OCI-LY1 (cell line): ENCODE measurements at regions not wholly inside any gene's neighbourhood (a gene's known extent, or its start where the extent isn't known, plus 50 kb on each side); places are given as distances from the start of the nearest gene placed in this dataset.

ENCODE experiments used
- H2AFZ ChIP-seq: fragments of 200-600 bp; sonication (generic), shearing (Covaris generic); 2 replicates; pipeline ENCODE4 v1.6.0; 2014; ENCODE audit warnings: antibody characterized with exemption, mild to moderate bottlenecking, low read length
- H3F3A ChIP-seq: fragments of 200-600 bp; sonication (generic), shearing (Covaris generic); 2 replicates; pipeline ENCODE4 v1.6.0; 2014; ENCODE audit warnings: mild to moderate bottlenecking, antibody characterized with exemption, low read length, moderate library complexity; ENCODE audit not compliant: insufficient read depth
- H3K27ac ChIP-seq: fragments of 200-600 bp; sonication (generic); 2 replicates; pipeline ENCODE4 v1.5.1; 2014; ENCODE audit warnings: low read length, mixed run types, mild to moderate bottlenecking, low read depth; ENCODE audit not compliant: poor library complexity, severe bottlenecking
- H3K27me3 ChIP-seq: fragments of 200-600 bp; sonication (generic); 2 replicates; pipeline ENCODE4 v1.6.0; 2014; ENCODE audit warnings: antibody characterized with exemption, mild to moderate bottlenecking, low read length, moderate library complexity; ENCODE audit not compliant: insufficient read depth
- H3K36me3 ChIP-seq: fragments of 200-600 bp; sonication (generic); 2 replicates; pipeline ENCODE4 v1.6.1; 2014; ENCODE audit warnings: mild to moderate bottlenecking, antibody characterized with exemption, low read length, moderate library complexity, mixed read lengths; ENCODE audit not compliant: insufficient read depth
- H3K4me1 ChIP-seq: fragments of 200-600 bp; sonication (generic); 2 replicates; pipeline ENCODE4 v1.5.1; 2014; ENCODE audit warnings: mild to moderate bottlenecking, low read length, moderate library complexity; ENCODE audit not compliant: insufficient read depth, severe bottlenecking
- H3K4me2 ChIP-seq: fragments of 200-600 bp; sonication (generic), shearing (Covaris generic); 2 replicates; pipeline ENCODE4 v1.6.1; 2014; ENCODE audit warnings: low read length
- H3K4me3 ChIP-seq: fragments of 200-600 bp; sonication (generic); 2 replicates; pipeline ENCODE4 v1.5.1; 2014; ENCODE audit warnings: low read length, low read depth, mild to moderate bottlenecking, mixed read lengths; ENCODE audit not compliant: poor library complexity, severe bottlenecking
- H3K79me2 ChIP-seq: fragments of 200-600 bp; shearing (Covaris generic); 2 replicates; pipeline ENCODE4 v1.6.1; 2016; ENCODE audit warnings: mixed run types, low read length, mixed read lengths; ENCODE audit not compliant: insufficient read depth
- H3K9ac ChIP-seq: fragments of 200-600 bp; sonication (generic), shearing (Covaris generic); 2 replicates; pipeline ENCODE4 v1.6.1; 2014; ENCODE audit warnings: mild to moderate bottlenecking, low read length, mixed read lengths
- H3K9me2 ChIP-seq: fragments of 200-600 bp; sonication (generic), shearing (Covaris generic); 2 replicates; pipeline ENCODE4 v1.6.1; 2014; ENCODE audit warnings: low read depth, mild to moderate bottlenecking, low read length, mixed read lengths
- H3K9me3 ChIP-seq: fragments of 200-600 bp; shearing (Covaris generic); 2 replicates; pipeline ENCODE4 v1.6.1; 2014; ENCODE audit warnings: low read length, mixed read lengths
- H4K20me1 ChIP-seq: fragments of 200-600 bp; sonication (generic), shearing (Covaris generic); 2 replicates; pipeline ENCODE4 v1.6.0; 2016; ENCODE audit warnings: mild to moderate bottlenecking, low read length; ENCODE audit not compliant: insufficient read depth
- CTCF ChIP-seq: fragments of 200-600 bp; sonication (generic), shearing (Covaris generic); IDR thresholded peaks from 2 replicates; pipeline ENCODE4 v1.5.1; 2017; ENCODE audit warnings: mild to moderate bottlenecking, antibody characterized with exemption, low read length, moderate library complexity, mixed read lengths
- EZH2 ChIP-seq: fragments of 200-600 bp; sonication (generic), shearing (Covaris generic); IDR thresholded peaks from 2 replicates; pipeline ENCODE4 v1.8.0; 2017; ENCODE audit warnings: borderline replicate concordance, mixed run types, mild to moderate bottlenecking, antibody characterized with exemption, low read length, moderate library complexity, mixed read lengths

- H3K9me3 ChIP-seq: no peaks in the 10 kb centered on the region
- no peak overlapping the region for H3K27ac ChIP-seq
- H2AFZ ChIP-seq: no peak overlapping the region
- H3K4me3 ChIP-seq: no peak overlapping the region
- H3K36me3 ChIP-seq: no peaks in the 10 kb centered on the region
- TF ChIP-seq EZH2 (no peak), CTCF (no peak)
- no peaks in the 10 kb centered on the region for H3F3A ChIP-seq
- no peaks in the 10 kb centered on the region for H3K9me2 ChIP-seq
- no peak overlapping the region for H3K9ac ChIP-seq
- H4K20me1 ChIP-seq: no peaks in the 10 kb centered on the region
- H3K79me2 ChIP-seq: no peaks in the 10 kb centered on the region
- H3K4me2 ChIP-seq: no peak overlapping the region
- H3K4me1 ChIP-seq: no peaks in the 10 kb centered on the region
- no peaks in the 10 kb centered on the region for H3K27me3 ChIP-seq
These were observed 128.4 kb downstream of the FHDC1 start for GRCh38 chr4:153064571-153064970.

GRCh38 chr4:153065276-153065675 is 129.2 kb downstream of the FHDC1 start:
- no peaks in the 10 kb centered on the region for H4K20me1 ChIP-seq
- no peaks in the 10 kb centered on the region for H3K9me2 ChIP-seq
- no peak overlapping the region for H3K4me3 ChIP-seq
- no peaks in the 10 kb centered on the region for H3K9me3 ChIP-seq
- H3F3A ChIP-seq: no peaks in the 10 kb centered on the region
- no peaks in the 10 kb centered on the region for H3K36me3 ChIP-seq
- no peaks in the 10 kb centered on the region for H3K4me1 ChIP-seq
- H3K79me2 ChIP-seq: no peaks in the 10 kb centered on the region
- TF ChIP-seq EZH2 (no peak), CTCF (no peak)
- no peak overlapping the region for H3K9ac ChIP-seq
- H2AFZ ChIP-seq: no peak overlapping the region
- no peak overlapping the region for H3K27ac ChIP-seq
- H3K27me3 ChIP-seq: no peaks in the 10 kb centered on the region
- no peak overlapping the region for H3K4me2 ChIP-seq

GRCh38 chr4:153067376-153067775 is 131.3 kb downstream of the FHDC1 start:
- TF ChIP-seq EZH2 (no peak), CTCF (no peak)
- H3K9me3 ChIP-seq: 0 out of 2 replicates have a peak, but pooled peaks cover 2% of the 10 kb centered on the region
- no peak overlapping the region for H3K4me3 ChIP-seq
- H3K4me2 ChIP-seq: no peak overlapping the region
- no peaks in the 10 kb centered on the region; the same call in 1 of the 2 replicates for H3K36me3 ChIP-seq
- H3K9me2 ChIP-seq: no peaks in the 10 kb centered on the region
- no peaks in the 10 kb centered on the region for H3K4me1 ChIP-seq
- no peaks in the 10 kb centered on the region for H4K20me1 ChIP-seq
- no peaks in the 10 kb centered on the region for H3F3A ChIP-seq
- H3K27ac ChIP-seq: no peak overlapping the region
- no peak overlapping the region for H3K9ac ChIP-seq
- no peak overlapping the region for H2AFZ ChIP-seq
- no peaks in the 10 kb centered on the region for H3K27me3 ChIP-seq
- H3K79me2 ChIP-seq: no peaks in the 10 kb centered on the region
